H9 (cell line): ENCODE measurements at regions not wholly inside any gene's neighbourhood (a gene's known extent, or its start where the extent isn't known, plus 50 kb on each side); places are given as distances from the start of the nearest gene placed in this dataset.

Source experiments
- DNase-seq: peaks from one replicate; pipeline ENCODE4 v3.0.0-alpha.2; 2017
- H2AFZ ChIP-seq: one replicate; pipeline ENCODE4 v1.6.1; 2013; ENCODE audit warnings: mild to moderate bottlenecking, low read length, control low read depth, moderate library complexity
- H2AK5ac ChIP-seq: 2 replicates; pipeline ENCODE4 v1.6.1; 2013; ENCODE audit warnings: low read length, control low read depth, mixed read lengths; ENCODE audit not compliant: insufficient read length
- H2BK120ac ChIP-seq: one replicate; pipeline ENCODE4 v1.6.1; 2013; ENCODE audit warnings: low read depth, mild to moderate bottlenecking, low read length, control low read depth, inconsistent platforms; ENCODE audit not compliant: poor library complexity, severe bottlenecking
- H2BK12ac ChIP-seq: 2 replicates; pipeline ENCODE4 v1.6.1; 2013; ENCODE audit warnings: low read length, control low read depth, mixed read lengths, low read depth; ENCODE audit not compliant: insufficient read length
- H2BK15ac ChIP-seq: 2 replicates; pipeline ENCODE4 v1.6.1; 2013; ENCODE audit warnings: low read depth, low read length, control low read depth
- H2BK20ac ChIP-seq: one replicate; pipeline ENCODE4 v1.6.1; 2013; ENCODE audit warnings: low read depth, mild to moderate bottlenecking, low read length, control low read depth, inconsistent platforms; ENCODE audit not compliant: poor library complexity, severe bottlenecking
- H2BK5ac ChIP-seq: 2 replicates; pipeline ENCODE4 v1.6.1; 2013; ENCODE audit warnings: low read length, control low read depth, mixed read lengths; ENCODE audit not compliant: insufficient read length
- H3K14ac ChIP-seq: 2 replicates; pipeline ENCODE4 v1.6.1; 2013; ENCODE audit warnings: low read length, control low read depth; ENCODE audit not compliant: insufficient read depth
- H3K18ac ChIP-seq: 2 replicates; pipeline ENCODE4 v1.6.1; 2013; ENCODE audit warnings: low read depth, mild to moderate bottlenecking, mixed read lengths, low read length, control low read depth; ENCODE audit not compliant: insufficient read length
- H3K23ac ChIP-seq: 2 replicates; pipeline ENCODE4 v1.6.1; 2013; ENCODE audit warnings: low read length, control low read depth, mixed read lengths, low read depth; ENCODE audit not compliant: insufficient read length
- H3K23me2 ChIP-seq: 2 replicates; pipeline ENCODE4 v1.6.1; 2013; ENCODE audit warnings: low read depth, mild to moderate bottlenecking, mixed read lengths, low read length, control low read depth; ENCODE audit not compliant: insufficient read length, poor library complexity, severe bottlenecking
- H3K27ac ChIP-seq: 2 replicates; pipeline ENCODE4 v1.5.1; 2013; ENCODE audit warnings: low read length, control low read depth, mixed read lengths, low read depth; ENCODE audit not compliant: insufficient read length
- H3K27me3 ChIP-seq: 2 replicates; pipeline ENCODE4 v1.6.1; 2013; ENCODE audit warnings: low read length, control low read depth, inconsistent platforms; ENCODE audit not compliant: insufficient read depth
- H3K4ac ChIP-seq: 2 replicates; pipeline ENCODE4 v1.6.1; 2013; ENCODE audit warnings: low read depth, mild to moderate bottlenecking, control low read depth, inconsistent platforms, low read length, moderate library complexity
- H3K4me1 ChIP-seq: 2 replicates; pipeline ENCODE4 v1.6.1; 2013; ENCODE audit warnings: low read length, control low read depth, inconsistent platforms; ENCODE audit not compliant: insufficient read depth
- H3K4me2 ChIP-seq: 2 replicates; pipeline ENCODE4 v1.6.1; 2013; ENCODE audit warnings: low read length, control low read depth, mixed read lengths; ENCODE audit not compliant: insufficient read length, insufficient read depth
- H3K56ac ChIP-seq: 2 replicates; pipeline ENCODE4 v1.6.1; 2013; ENCODE audit warnings: low read depth, mild to moderate bottlenecking, mixed read lengths, low read length, control low read depth; ENCODE audit not compliant: insufficient read length
- H3K79me1 ChIP-seq: 2 replicates; pipeline ENCODE4 v1.6.1; 2013; ENCODE audit warnings: low read depth, mild to moderate bottlenecking, moderate library complexity, low read length, control low read depth, inconsistent platforms; ENCODE audit not compliant: insufficient read depth, poor library complexity, severe bottlenecking
- H3K79me2 ChIP-seq: 2 replicates; pipeline ENCODE4 v1.6.1; 2013; ENCODE audit warnings: low read length, control low read depth, inconsistent platforms; ENCODE audit not compliant: insufficient read depth
- H3K9ac ChIP-seq: 2 replicates; pipeline ENCODE4 v1.6.1; 2013; ENCODE audit warnings: low read length, control low read depth, mixed read lengths; ENCODE audit not compliant: insufficient read length; ENCODE audit errors: extremely low read depth
- H3K9me3 ChIP-seq: one replicate; pipeline ENCODE4 v1.6.1; 2013; ENCODE audit warnings: low read depth, low read length, inconsistent platforms; ENCODE audit not compliant: control insufficient read depth
- H3T11ph ChIP-seq: one replicate; pipeline ENCODE4 v1.6.1; 2013; ENCODE audit warnings: mild to moderate bottlenecking, low read length, control low read depth, inconsistent platforms
- H4K20me1 ChIP-seq: one replicate; pipeline ENCODE4 v1.6.1; 2013; ENCODE audit not compliant: control insufficient read depth, insufficient read length, insufficient read depth
- H4K5ac ChIP-seq: 2 replicates; pipeline ENCODE4 v1.6.1; 2013; ENCODE audit warnings: low read depth, mild to moderate bottlenecking, mixed read lengths, low read length, control low read depth; ENCODE audit not compliant: insufficient read length
- H4K8ac ChIP-seq: replicated peaks from 2 replicates; pipeline ENCODE4 v1.6.1; 2013; ENCODE audit warnings: low read length, control low read depth, mixed read lengths, low read depth; ENCODE audit not compliant: insufficient read length
- H4K91ac ChIP-seq: 2 replicates; pipeline ENCODE4 v1.6.1; 2013; ENCODE audit warnings: low read depth, mild to moderate bottlenecking, moderate library complexity, mixed read lengths, low read length, control low read depth; ENCODE audit not compliant: insufficient read length
- H3K27ac Mint-ChIP-seq, 3 experiments: 2 replicates in 2 of 3; 3 replicates in 1 of 3; pipeline ENCODE4 v1.8.0; 2020 to 2021; ENCODE audit warnings: mixed read lengths in 3 of 3, mild to moderate bottlenecking in 1 of 3, moderate library complexity in 1 of 3
- H3K27me3 Mint-ChIP-seq: 2 replicates; pipeline ENCODE4 v1.8.0; 2021; ENCODE audit warnings: low read depth, mild to moderate bottlenecking, moderate library complexity, mixed read lengths
- H3K36me3 Mint-ChIP-seq, 3 experiments: 2 replicates in 2 of 3; 3 replicates in 1 of 3; pipeline ENCODE4 v1.8.0; 2020 to 2021; ENCODE audit warnings: low read depth in 3 of 3, mixed read lengths in 3 of 3; ENCODE audit not compliant: insufficient read depth in 1 of 3
- H3K4me1 Mint-ChIP-seq, 2 experiments: 2 replicates each; pipeline ENCODE4 v1.8.0; 2020; ENCODE audit warnings: mixed read lengths in 2 of 2
- H3K4me3 Mint-ChIP-seq, 2 experiments: 2 replicates in 1 of 2; 3 replicates in 1 of 2; pipeline ENCODE4 v1.8.0; 2020 to 2021; ENCODE audit warnings: mild to moderate bottlenecking in 2 of 2, mixed read lengths in 2 of 2, moderate library complexity in 1 of 2
- H3K9me3 Mint-ChIP-seq, 2 experiments: 2 replicates in 1 of 2; 3 replicates in 1 of 2; pipeline ENCODE4 v1.8.0; 2020; ENCODE audit warnings: mild to moderate bottlenecking in 2 of 2, mixed read lengths in 2 of 2, moderate library complexity in 1 of 2
- WGBS: extraction: QIAGEN DNeasy Blood & Tissue Kit; methylation state at CpG from one replicate; pipeline ENCODE4 v1.1.7; 2013; ENCODE audit warnings: missing lambda C conversion rate, low lambda C conversion rate, mixed read lengths; ENCODE audit not compliant: insufficient read length; ENCODE audit errors: extremely low coverage; 5-methylcytosine and 5-hydroxymethylcytosine counted together
- TF ChIP-seq, protein P1 (sequence below): fragments of 200-600 bp; sonication (generic); conservative IDR thresholded peaks from 3 replicates; pipeline ENCODE4 v1.8.0; 2021; ENCODE audit warnings: antibody characterized with exemption, mild to moderate bottlenecking

DNA sequence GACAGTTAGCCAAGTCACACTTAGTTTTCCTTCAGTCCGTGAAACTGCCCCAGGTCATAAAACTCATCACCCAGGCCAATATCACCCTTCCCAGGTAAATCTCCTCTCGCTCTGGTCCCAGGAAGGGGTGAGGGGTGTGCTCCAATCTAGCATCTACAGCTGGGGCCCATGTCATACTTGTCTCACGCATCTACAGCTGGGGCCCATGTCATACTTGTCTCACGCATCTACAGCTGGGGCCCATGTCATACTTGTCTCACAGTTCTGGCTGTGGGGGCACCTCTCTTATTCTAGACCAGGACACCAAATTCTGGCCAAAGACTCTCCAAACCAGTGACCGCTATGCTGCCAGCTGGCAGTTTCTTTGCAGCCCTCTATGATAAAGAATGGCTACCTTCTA is 123.3 kb upstream of the DLGAP1 start:
- Histone ChIP-seq H3K18ac (no peak overlapping the region), H3K9ac (no peak overlapping the region), H3K23ac (no peak overlapping the region), H2AFZ (no peak overlapping the region), H3T11ph (no peak overlapping the region), H4K5ac (no peak overlapping the region), H4K20me1 (no peaks in the 10 kb centered on the region), H2BK12ac (no peak overlapping the region), H3K27ac (no peak overlapping the region), H2BK120ac (no peak overlapping the region), H3K4ac (no peak overlapping the region), H2BK20ac (no peak overlapping the region), H3K79me2 (no peaks in the 10 kb centered on the region), H3K79me1 (no peaks in the 10 kb centered on the region), H2BK15ac (no peak overlapping the region), H3K4me1 (no peaks in the 10 kb centered on the region; the same call in 1 of the 2 replicates), H4K91ac (no peak overlapping the region), H3K9me3 (peaks cover 8% of the 10 kb centered on the region), H3K14ac (no peak overlapping the region), H2BK5ac (no peak overlapping the region), H3K4me2 (no peak overlapping the region), H3K56ac (no peak overlapping the region), H4K8ac (no peak overlapping the region), H3K27me3 (no peaks in the 10 kb centered on the region), H2AK5ac (no peak overlapping the region), H3K23me2 (no peaks in the 10 kb centered on the region)
- DNase-seq = no peak
- WGBS = no CpG with 5 or more reads among the region's 5 CpGs
- Mint-ChIP-seq H3K27me3 (no peaks in the 10 kb centered on the region), H3K36me3 (peaks cover 12 to 37% (median 15%) of the 10 kb centered on the region in 3 experiments), H3K4me1 (peaks cover 4 to 5% of the 10 kb centered on the region in 2 experiments), H3K27ac (no peak overlapping the region), H3K9me3 (peaks cover 30 to 35% of the 10 kb centered on the region in 2 experiments), H3K4me3 (no peak overlapping the region)
- TF ChIP-seq, protein P1, sequence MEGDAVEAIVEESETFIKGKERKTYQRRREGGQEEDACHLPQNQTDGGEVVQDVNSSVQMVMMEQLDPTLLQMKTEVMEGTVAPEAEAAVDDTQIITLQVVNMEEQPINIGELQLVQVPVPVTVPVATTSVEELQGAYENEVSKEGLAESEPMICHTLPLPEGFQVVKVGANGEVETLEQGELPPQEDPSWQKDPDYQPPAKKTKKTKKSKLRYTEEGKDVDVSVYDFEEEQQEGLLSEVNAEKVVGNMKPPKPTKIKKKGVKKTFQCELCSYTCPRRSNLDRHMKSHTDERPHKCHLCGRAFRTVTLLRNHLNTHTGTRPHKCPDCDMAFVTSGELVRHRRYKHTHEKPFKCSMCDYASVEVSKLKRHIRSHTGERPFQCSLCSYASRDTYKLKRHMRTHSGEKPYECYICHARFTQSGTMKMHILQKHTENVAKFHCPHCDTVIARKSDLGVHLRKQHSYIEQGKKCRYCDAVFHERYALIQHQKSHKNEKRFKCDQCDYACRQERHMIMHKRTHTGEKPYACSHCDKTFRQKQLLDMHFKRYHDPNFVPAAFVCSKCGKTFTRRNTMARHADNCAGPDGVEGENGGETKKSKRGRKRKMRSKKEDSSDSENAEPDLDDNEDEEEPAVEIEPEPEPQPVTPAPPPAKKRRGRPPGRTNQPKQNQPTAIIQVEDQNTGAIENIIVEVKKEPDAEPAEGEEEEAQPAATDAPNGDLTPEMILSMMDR = no peak
